Esophagus (tissue), 2 donors: ENCODE measurements at regions not wholly inside any gene's neighbourhood (a gene's known extent, or its start where the extent isn't known, plus 50 kb on each side); places are given as distances from the start of the nearest gene placed in this dataset.

Experiments used
- H3K27ac ChIP-seq, 2 donors: one replicate each; pipeline ENCODE4 v1.5.1; 2013; ENCODE audit warnings: low read depth in 2 of 2, mild to moderate bottlenecking in 2 of 2, inconsistent platforms in 1 of 2, low read length in 1 of 2, moderate library complexity in 1 of 2
- H3K27me3 ChIP-seq, 2 donors: one replicate each; pipeline ENCODE4 v1.6.1; 2013; ENCODE audit warnings: low read length in 2 of 2, control low read depth in 1 of 2, mild to moderate bottlenecking in 1 of 2; ENCODE audit not compliant: insufficient read depth in 2 of 2, control insufficient read depth in 1 of 2
- H3K36me3 ChIP-seq, 2 donors: one replicate each; pipeline ENCODE4 v1.6.1; 2013; ENCODE audit warnings: low read length in 1 of 2; ENCODE audit not compliant: control insufficient read depth in 2 of 2, insufficient read depth in 2 of 2
- H3K4me1 ChIP-seq, 2 donors: one replicate each; pipeline ENCODE4 v1.6.1; 2013; ENCODE audit warnings: low read length in 1 of 2; ENCODE audit not compliant: control insufficient read depth in 2 of 2, insufficient read depth in 2 of 2
- H3K4me3 ChIP-seq, 2 donors: one replicate each; pipeline ENCODE4 v1.5.1; 2013; ENCODE audit warnings: low read length in 2 of 2, mild to moderate bottlenecking in 2 of 2, low read depth in 1 of 2, moderate library complexity in 1 of 2
- H3K9me3 ChIP-seq, 2 donors: one replicate each; pipeline ENCODE4 v1.6.1; 2013; ENCODE audit warnings: mild to moderate bottlenecking in 2 of 2, low read depth in 1 of 2, low read length in 1 of 2, moderate library complexity in 1 of 2; ENCODE audit not compliant: control insufficient read depth in 2 of 2, insufficient read depth in 1 of 2
- WGBS, 2 donors: extraction: QIAGEN DNeasy Blood & Tissue Kit; methylation state at CpG; one replicate each; pipeline ENCODE4 v1.1.7; 2013; 5-methylcytosine and 5-hydroxymethylcytosine counted together
- donor health status: healthy with polysubstance abuse.
- donor health status: Bipolar disorder and iron deficiency.

DNA sequence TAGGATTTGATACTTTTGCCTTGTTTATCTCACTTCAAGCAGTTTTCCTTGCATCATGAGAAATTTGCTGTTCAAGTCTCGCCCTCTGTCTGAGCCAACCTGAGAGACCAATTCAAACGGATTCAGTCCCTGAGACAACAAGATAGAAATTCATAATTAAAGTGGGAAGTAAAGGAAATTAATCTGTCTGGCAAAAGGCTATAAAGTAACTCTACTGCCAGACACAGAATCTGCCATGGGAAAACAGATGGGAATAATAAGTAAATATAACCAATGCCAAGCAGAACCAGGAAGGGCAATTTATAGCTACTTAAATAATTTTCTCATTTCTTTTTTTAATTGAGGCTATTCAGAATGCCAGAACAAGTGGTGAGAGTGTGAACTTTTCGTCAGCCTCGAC lies 239.6 kb downstream of the TFAP2C start:
- no peaks in the 10 kb centered on the region for H3K27me3 ChIP-seq
- 55 to 68% methylated on average over 4 of the region's 4 CpGs for WGBS, 2 donors
- peaks cover 0 to 5% of the 10 kb centered on the region in 2 donors for H3K4me1 ChIP-seq

DNA sequence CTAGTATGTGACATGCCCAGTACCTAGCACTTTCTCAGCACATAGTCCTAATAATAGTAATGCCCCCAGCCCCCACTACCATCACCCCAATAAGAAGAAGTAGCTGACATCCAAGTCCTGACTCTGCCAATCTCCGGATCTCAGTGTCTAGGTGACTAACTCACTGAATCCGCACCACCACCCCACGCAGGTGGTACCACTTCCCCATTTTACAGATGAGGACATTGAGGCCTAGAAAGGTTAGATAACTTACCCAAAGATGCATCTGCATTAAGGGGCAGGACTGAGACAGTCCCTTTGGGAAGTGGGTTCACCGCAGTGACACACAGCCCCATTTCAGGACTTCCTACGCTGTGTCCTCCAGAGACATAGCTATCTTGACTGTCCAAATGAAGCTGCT lies 241.2 kb downstream of the TFAP2C start:
- 92 to 96% methylated on average over 5 of the region's 5 CpGs for WGBS, 2 donors
- H3K4me3 ChIP-seq, result no peak overlapping the region
- H3K9me3 ChIP-seq, result peaks cover 0 to 9% of the 10 kb centered on the region in 2 donors
- H3K27me3 ChIP-seq, result no peaks in the 10 kb centered on the region
- no peaks in the 10 kb centered on the region for H3K36me3 ChIP-seq
- H3K4me1 ChIP-seq, result peaks cover 0 to 7% of the 10 kb centered on the region in 2 donors
- no peak overlapping the region for H3K27ac ChIP-seq

More for the DNA sequence above, 239.6 kb downstream of the TFAP2C start:
- H3K4me3 ChIP-seq, result no peak overlapping the region
- no peak overlapping the region for H3K27ac ChIP-seq
- no peaks in the 10 kb centered on the region for H3K36me3 ChIP-seq
- peaks cover 0 to 9% of the 10 kb centered on the region in 2 donors for H3K9me3 ChIP-seq

DNA sequence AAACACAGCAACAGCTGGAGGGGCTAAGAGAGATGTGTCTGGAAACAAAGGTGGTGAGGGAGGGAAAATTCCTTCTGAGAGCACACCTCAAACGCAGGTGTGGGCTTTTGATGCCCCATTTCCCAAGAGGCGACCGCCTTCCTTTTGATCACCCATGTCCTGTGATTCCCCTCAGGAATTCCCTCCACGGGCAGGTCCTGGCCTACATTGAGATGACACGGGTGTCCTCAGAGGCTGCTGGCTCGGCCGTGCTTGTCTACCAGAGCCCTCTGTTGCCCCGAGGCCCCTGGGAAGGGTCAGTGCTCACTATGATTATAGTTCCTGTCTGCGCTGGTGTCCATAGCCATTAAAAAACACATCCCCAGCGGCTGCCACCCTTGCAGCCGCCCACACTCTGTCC lies 242.6 kb downstream of the TFAP2C start:
- H3K4me3 ChIP-seq, result no peak overlapping the region

DNA sequence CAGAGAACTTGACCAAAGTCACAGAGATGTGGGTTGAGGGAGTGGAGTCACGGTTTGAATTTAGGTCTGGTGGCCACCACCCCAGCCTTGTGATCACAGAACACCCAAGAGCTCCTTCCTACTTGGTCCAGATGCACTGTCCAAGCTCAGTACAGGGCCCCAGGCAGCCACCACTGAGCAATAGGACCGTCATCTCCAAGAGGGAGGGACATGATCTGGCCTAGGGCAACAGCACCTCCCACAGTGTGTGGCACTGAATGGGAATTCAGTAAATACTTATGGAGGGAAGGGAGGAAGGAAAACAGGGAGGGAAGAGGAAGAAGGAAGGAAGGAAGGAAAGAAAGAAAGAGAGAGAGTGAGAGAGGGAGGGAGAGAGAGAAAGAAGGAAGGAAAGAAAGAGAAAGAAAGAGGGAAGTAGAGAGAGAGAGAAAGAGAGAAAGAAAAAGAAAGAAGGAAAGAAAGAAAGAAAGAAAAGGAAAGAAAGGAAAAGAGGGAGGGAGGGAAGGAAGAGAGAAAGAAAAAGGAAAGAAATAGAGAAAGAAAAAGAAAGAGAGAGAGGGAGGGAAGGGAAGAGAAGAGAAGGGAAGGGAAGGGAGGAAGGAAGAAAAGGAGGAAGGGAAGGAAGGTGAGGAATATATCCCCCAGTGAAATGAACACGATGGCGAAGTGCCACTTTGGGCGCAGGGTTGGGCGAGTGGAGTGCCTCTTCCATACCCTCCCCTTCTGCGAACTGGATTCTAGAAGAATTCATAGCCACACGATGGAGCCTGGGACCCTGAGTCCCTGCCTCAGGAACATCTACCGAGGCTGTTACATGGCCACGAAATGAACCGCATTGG lies 243.7 kb downstream of the TFAP2C start:
- H3K27ac ChIP-seq, result no peak overlapping the region
- H3K36me3 ChIP-seq, result no peaks in the 10 kb centered on the region
- H3K9me3 ChIP-seq, result peaks cover 0 to 6% of the 10 kb centered on the region in 2 donors
- peaks cover 0 to 2% of the 10 kb centered on the region in 2 donors for H3K4me1 ChIP-seq
- no peaks in the 10 kb centered on the region for H3K27me3 ChIP-seq
- WGBS, 2 donors, result 86% methylated on average over 11 of the region's 11 CpGs
- no peak overlapping the region for H3K4me3 ChIP-seq

More for the DNA sequence above, 242.6 kb downstream of the TFAP2C start:
- H3K27ac ChIP-seq, result no peak overlapping the region
- no peaks in the 10 kb centered on the region for H3K27me3 ChIP-seq
- 71 to 76% methylated on average over 11 of the region's 11 CpGs for WGBS, 2 donors
- H3K36me3 ChIP-seq, result no peaks in the 10 kb centered on the region
- H3K4me1 ChIP-seq, result peaks cover 0 to 5% of the 10 kb centered on the region in 2 donors
- peaks cover 0 to 9% of the 10 kb centered on the region in 2 donors for H3K9me3 ChIP-seq

DNA sequence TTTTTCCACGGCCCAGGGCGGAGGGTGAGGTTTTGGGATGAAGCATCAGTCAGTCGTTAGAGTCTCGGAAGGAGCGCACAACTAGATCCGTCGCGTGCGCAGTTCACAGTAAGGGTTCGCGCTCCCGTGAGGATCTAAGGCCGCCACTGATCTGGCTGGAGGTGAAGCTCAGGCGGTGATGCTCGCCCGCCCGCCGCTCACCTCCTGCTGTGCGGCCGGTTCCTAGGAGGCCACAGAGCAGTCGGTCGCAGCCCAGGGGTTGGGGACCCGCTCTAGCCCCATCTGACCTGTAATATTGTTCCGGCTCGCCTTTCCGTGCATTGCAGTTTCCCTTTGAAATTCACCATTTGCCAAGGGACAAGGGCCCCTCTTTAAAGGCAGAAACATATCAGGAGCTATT lies 244.7 kb downstream of the TFAP2C start:
- Histone ChIP-seq H3K9me3 (peaks cover 0 to 2% of the 10 kb centered on the region in 2 donors), H3K4me1 (peaks cover 0 to 2% of the 10 kb centered on the region in 2 donors), H3K36me3 (no peaks in the 10 kb centered on the region), H3K27me3 (no peaks in the 10 kb centered on the region), H3K27ac (no peak overlapping the region), H3K4me3 (no peak overlapping the region)
- WGBS, 2 donors, result 94% methylated on average over 26 of the region's 26 CpGs

DNA sequence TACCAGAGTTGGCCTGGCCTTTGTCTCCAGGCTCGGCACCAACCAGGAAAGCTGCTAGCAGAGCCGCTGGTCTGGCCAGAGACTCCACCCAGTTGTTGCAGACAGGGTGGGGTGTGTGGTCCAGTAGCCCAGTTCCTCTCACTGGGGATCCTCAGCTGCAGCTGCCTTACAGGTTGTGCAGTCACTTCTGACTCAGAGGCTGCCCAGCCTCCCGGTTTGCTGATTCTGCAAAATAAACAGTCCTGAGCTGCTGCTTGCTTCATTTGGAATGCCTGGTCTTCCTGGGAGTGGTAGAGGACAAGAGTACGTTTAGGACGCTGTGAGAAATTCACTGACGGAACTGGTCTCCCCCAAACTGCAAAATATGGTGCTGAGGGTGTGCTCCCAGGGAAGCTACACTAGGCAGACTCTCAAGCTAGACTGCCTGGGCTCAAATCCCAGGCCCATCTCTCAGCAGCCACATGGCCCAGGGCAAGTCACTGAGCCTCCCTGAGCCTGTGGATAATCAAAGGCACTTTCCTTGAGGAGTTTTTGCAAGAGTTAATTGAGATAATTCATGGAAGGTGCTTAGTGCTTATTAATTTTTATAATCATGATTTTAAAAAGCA lies 246.1 kb downstream of the TFAP2C start:
- H3K9me3 ChIP-seq, result no peaks in the 10 kb centered on the region
- WGBS, 2 donors, result 20 to 25% methylated on average over 6 of the region's 6 CpGs
- peaks cover 0 to 2% of the 10 kb centered on the region in 2 donors for H3K4me1 ChIP-seq
- no peaks in the 10 kb centered on the region for H3K36me3 ChIP-seq
- H3K4me3 ChIP-seq, result no peak overlapping the region
- peak overlapping the region; percentile 69 to 87 for H3K27ac ChIP-seq
- H3K27me3 ChIP-seq, result no peaks in the 10 kb centered on the region

DNA sequence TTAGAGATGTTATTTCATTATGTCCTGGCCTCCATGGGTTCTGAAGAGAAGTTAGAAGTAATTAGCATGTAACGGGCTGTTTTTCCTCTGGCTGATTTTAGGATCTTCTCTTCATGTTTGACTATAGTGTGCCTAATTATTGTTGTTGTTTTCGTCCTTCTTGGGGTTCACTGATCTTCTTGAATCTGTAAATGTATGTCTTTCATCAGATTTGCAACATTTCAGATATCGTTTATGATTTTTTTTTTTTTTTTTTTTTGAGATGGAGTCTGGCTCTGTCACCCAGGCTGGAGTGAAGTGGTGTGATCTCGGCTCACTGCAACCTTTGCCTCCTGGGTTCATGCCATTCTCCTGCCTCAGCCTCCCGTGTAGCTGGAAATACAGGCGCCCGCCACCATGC lies 246.7 kb downstream of the TFAP2C start:
- peak overlapping the region in 1 of 2 donors; percentile 69 for H3K27ac ChIP-seq
- H3K4me3 ChIP-seq, result no peak overlapping the region
- no peaks in the 10 kb centered on the region for H3K27me3 ChIP-seq
- peaks cover 0 to 2% of the 10 kb centered on the region in 2 donors for H3K4me1 ChIP-seq
- 86 to 90% methylated on average over 7 of the region's 7 CpGs for WGBS, 2 donors
- H3K9me3 ChIP-seq, result no peaks in the 10 kb centered on the region
- H3K36me3 ChIP-seq, result no peaks in the 10 kb centered on the region

DNA sequence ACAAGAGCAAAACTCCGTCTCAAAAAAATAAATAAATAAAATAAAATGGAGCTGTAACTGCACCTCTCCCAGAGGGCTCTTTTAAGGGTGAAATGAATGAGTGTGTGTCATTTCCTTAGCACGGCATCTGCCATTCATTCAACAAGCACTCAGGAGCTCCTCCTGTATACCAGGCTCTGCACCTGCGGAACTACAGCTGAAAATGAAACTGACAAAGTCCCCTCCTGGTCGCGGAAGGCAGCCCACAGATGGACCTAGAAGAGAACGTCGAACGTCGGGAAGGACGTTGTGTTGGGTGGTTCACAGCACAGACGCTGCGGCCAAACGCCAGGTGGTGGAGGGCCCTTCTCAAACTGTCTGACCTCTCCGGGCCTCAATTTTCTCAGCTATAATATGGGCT lies 256.4 kb downstream of the TFAP2C start:
- Histone ChIP-seq H3K27ac (no peak overlapping the region), H3K36me3 (no peaks in the 10 kb centered on the region), H3K27me3 (no peaks in the 10 kb centered on the region), H3K4me3 (no peak overlapping the region), H3K4me1 (peaks cover 0 to 2% of the 10 kb centered on the region in 2 donors), H3K9me3 (no peaks in the 10 kb centered on the region)
- 81 to 82% methylated on average over 14 of the region's 14 CpGs for WGBS, 2 donors

DNA sequence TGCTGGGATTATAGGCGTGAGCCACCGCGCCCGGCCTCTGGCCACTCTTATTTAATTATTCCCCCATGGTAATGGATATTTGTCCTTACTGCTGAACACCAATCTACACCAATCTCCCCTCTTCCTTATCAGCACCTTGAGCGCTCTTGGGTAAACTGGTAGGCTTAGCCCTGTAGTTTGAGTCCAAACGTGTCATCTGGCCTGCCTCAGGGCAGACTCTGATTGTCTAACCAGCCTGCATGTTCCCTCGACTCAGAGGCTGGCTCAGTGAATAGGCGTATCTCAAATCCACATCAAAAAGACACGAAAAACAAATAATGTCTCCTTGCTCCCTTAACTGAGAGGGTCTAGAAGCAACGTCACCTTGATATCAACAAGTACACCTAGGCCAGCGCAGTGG lies 260.9 kb downstream of the TFAP2C start:
- 71 to 73% methylated on average over 11 of the region's 11 CpGs for WGBS, 2 donors

More for the DNA sequence above, 260.9 kb downstream of the TFAP2C start:
- H3K27ac ChIP-seq, result no peak overlapping the region
- H3K4me1 ChIP-seq, result peaks cover 0 to 2% of the 10 kb centered on the region in 2 donors
- H3K4me3 ChIP-seq, result no peak overlapping the region
- H3K27me3 ChIP-seq, result no peaks in the 10 kb centered on the region
- H3K9me3 ChIP-seq, result no peaks in the 10 kb centered on the region
- no peaks in the 10 kb centered on the region for H3K36me3 ChIP-seq
